GM21528 (cell line): ENCODE measurements at regions not wholly inside any gene's neighbourhood (a gene's known extent, or its start where the extent isn't known, plus 50 kb on each side); places are given as distances from the start of the nearest gene placed in this dataset.

Experiments used
- ATAC-seq: cut with Tn5 transposase; IDR thresholded peaks from one replicate; pipeline ENCODE4 v1.9.1; 2021; ENCODE audit warnings: mild to moderate bottlenecking, moderate library complexity; ENCODE audit not compliant: unreplicated experiment, low FRiP score

GRCh38 chr7:138402749-138403148 is 57.3 kb upstream of the TRIM24 start:
- no peak for ATAC-seq

- ATAC-seq: no peak
These were observed 54.6 kb upstream of the TRIM24 start for GRCh38 chr7:138405496-138405895.

- no peak for ATAC-seq
These were observed 52.3 kb upstream of the TRIM24 start for GRCh38 chr7:138407792-138408191.
